ENCODE measurements at regions not wholly inside any gene's neighbourhood (a gene's known extent, or its start where the extent isn't known, plus 50 kb on each side); places are given as distances from the start of the nearest gene placed in this dataset.

GRCh38 chrX:39705290-39705689 lies 392.5 kb downstream of the BCOR start:
- peak; percentile 27 to 42 (median 38) for TF ChIP-seq CTCF (IDR thresholded peaks at IDR 0.05)
- TF ChIP-seq EP300 (IDR thresholded peaks at IDR 0.05) = peak in 1 of 2 donors; percentile 25
